Left kidney (tissue), 1 donor: ENCODE measurements at regions not wholly inside any gene's neighbourhood (a gene's known extent, or its start where the extent isn't known, plus 50 kb on each side); places are given as distances from the start of the nearest gene placed in this dataset.
"Not testable (repeated sequence)": the region's sequence is repeated elsewhere in the genome, so short reads cannot be mapped to it uniquely, and the experiment has no call there.

Experiments
- DNase-seq: peaks from one replicate; pipeline ENCODE4 v3.0.0-alpha.2; 2013

- no peak for DNase-seq
Measured at GRCh38 chr6:139990856-139991465, 616.5 kb upstream of the CITED2 start.

GRCh38 chr6:139990026-139990686 is 615.7 kb upstream of the CITED2 start:
- no peak for DNase-seq

GRCh38 chr6:139988685-139989084 is 614.2 kb upstream of the CITED2 start:
- no peak for DNase-seq

- DNase-seq = no peak
Measured at GRCh38 chr6:139987091-139987490, 612.6 kb upstream of the CITED2 start.

GRCh38 chr6:139985236-139985815 is 610.9 kb upstream of the CITED2 start:
- no peak for DNase-seq

GRCh38 chr6:139984317-139984716 is 609.9 kb upstream of the CITED2 start:
- DNase-seq = no peak

DNA sequence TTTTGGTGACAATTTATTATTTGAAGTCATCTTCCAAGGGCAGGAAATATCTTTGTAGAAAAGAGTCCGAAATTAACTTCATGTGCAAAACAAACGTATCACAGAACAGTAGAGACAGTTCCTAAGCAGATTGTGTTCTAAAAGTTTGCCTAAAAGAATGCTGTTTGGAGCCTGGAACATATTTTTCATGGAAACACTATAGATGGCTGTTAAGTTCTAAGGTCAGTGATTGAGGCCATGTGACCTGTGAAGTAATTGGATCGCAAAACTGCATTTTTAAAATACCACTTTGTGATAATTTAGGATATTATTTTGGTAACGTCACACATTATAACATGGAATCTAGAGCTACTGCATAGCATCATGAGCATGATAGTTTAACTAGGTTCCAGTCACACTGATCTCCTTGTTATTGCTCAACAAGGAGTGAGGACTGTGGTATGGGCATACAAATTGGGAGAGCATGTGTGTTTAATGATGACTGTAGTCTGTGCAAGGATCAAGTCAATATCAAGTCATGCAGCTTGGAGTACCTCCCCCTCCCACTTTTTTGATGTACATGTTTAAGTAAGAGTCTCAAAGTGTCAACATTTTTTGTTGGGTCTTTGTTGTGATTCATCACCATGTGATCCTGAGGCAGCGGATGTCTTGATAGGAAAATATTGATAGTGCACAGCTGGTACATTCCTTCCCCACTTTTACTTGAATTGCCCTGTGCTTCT is 609.3 kb upstream of the CITED2 start:
- no peak for DNase-seq

DNA sequence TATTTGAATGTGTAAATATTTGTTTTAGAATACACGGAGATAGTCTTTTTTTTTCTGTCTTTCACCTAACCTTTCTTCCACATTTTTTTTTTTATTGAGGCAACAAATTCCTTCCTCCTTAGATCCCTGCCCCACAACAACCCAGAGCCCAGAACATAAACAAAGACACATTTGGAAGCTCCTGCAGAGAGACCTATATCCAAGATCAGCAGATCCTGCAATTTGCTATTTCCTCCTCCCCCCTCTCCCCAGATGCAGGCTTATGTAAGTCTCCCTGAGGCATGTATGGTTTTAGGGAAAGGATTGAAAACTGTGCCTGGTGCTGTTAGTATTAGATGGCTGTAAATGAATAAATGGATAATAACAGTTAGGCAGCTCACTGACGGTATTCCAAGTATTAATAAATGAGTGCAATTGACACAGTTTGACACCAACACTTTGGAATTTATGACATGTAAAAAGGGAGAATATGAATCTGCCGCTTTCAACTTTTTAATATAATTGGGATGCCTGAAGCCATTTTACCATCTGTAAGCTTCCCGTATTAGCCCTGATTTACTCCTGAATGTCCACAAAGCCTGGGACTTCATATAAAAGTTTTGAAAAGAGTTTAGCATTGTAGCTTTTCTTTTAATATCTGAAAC is 608.3 kb upstream of the CITED2 start:
- DNase-seq = no peak

DNA sequence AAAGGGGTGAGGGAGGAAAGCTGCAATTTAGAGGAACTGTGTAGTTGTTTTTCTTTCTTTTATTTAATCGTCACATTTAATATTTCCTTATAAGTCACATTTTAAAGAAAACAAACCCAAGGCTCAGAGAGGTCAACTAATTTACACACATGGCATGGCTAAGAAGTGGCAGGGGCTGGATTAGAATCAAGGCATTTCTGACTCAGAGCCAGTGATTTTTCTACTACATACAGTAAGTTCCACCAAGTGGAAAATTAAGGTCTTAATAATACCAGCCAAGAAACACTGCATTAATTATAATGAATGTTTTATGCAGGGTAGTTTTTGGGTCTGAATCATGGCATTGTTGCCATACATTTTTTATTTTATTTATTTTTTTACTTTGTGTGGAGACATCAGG is 607.7 kb upstream of the CITED2 start:
- no peak for DNase-seq

GRCh38 chr6:139981768-139982181 is 607.3 kb upstream of the CITED2 start:
- peak; percentile 84 for DNase-seq

DNA sequence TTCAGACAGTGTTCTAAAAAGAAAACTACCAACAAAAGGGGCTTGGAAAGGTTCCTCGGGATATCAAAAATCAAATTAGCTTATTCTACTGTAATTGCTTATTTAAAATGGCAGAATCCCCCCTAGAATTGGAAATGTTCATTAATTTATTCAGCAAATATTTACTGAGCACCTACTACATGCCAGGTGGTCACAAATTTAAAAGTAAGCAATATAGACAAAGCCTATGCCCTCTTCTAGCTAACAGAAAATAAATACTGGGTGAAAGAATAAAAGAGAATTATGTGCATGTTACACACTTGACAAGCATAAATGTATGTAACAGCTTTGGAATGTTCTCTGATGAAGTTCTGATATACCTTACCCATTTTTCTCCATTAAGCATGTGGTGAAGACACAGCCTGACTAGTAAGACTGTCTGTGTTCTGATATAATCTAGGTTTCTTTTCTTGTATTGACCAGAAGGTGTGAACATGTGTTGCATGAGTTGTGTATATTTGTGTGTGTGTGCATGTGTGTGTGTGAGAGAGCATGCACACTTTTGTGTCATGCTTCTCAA is 606.7 kb upstream of the CITED2 start:
- DNase-seq = no peak

GRCh38 chr6:139980631-139981030 is 606.2 kb upstream of the CITED2 start:
- DNase-seq = not testable (repeated sequence)

DNA sequence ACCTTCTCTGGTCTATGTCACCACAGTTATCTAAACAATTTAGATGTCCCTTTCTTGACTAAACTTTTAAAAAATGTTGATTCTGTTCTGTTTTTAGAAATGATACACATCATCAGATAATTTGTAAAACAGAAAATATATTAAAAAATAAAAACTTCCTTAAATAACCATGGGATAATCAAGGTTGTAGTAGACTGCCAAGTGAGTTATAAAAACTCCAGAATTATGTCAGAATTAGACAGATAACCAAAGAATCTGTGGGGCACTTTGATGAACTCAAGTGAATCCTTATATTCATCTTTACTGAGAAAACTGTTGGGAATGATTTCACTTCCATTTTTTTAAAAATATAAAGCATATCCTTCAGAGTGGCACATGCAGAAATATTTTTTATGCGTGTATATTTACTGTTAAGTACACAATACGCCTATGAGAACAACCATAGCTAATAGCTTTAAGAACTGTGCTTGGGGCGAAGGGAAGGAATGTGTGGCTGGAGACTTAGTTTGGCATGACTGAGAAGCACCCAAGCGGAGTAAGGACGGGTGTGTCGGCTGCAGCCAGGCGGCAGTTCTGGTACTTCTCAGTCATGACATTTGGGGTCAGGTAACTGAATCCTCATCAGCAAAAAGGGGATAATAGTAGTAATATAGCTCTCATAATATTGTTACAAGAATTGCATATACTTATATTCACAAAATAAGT is 604.7 kb upstream of the CITED2 start:
- peak; percentile 75 for DNase-seq

DNA sequence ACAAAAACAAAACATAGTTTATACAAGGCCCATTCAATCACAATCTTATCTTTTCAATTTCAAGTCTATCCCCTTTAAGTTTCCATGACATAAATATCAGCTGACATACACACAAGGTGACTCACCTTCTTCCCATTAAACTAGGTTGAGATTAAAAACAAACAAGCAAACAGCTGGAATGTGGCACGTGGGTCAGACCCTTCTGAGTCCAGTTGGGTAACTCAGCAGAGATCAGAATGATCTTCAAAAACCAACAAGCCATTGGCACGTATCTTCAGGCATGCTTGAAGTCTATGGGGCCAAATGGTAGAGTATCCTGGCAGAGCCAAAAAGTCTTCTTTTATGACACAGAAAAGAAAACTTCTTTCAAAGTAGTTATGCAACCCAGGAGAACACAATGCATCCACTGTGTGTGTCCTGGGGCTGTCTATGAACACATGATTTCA is 603.5 kb upstream of the CITED2 start:
- no peak for DNase-seq

GRCh38 chr6:139973669-139974344 is 599.4 kb upstream of the CITED2 start:
- DNase-seq = no peak

GRCh38 chr6:139972116-139972515 is 597.7 kb upstream of the CITED2 start:
- no peak for DNase-seq

GRCh38 chr6:139970591-139970991 is 596.1 kb upstream of the CITED2 start:
- no peak for DNase-seq

DNA sequence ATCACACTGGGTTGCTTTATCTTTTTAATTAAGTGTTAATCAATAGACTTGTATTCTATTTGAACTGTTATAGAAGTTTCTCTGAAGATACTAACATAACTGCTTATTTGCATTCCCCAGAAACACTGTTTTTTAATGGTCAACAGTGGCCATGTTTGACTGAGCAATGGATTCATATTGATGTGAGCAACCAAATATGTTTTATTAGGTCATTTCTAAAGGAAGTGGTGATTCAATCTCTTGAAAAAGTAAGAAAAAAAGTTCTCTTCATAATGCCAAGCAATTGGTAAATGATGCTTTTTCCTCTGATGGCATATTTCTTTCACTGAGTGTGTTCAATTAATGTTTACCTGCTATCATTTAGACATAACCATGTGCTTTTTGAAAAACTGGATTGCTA is 593.0 kb upstream of the CITED2 start:
- DNase-seq = no peak

- DNase-seq = no peak
Measured at GRCh38 chr6:139965393-139965792, 590.9 kb upstream of the CITED2 start.

DNA sequence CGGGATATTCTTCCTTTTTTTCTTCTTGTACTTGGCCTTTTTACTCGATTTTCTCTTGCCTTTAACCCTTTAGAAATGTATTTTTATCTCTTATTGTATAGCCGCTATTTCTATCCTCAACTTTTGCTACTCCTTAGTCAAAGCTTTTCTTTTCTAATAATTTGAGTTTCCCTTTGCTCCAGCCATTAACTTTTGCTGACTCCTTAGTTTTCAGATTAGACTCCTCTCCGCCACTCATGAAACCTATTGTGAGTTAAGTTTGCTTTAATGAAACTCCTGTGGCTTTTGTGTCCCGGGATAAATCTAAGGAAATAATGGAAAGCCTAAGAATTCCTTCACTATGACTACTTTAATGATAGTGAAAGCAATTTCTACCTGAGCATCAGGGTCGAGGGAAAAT is 590.3 kb upstream of the CITED2 start:
- no peak for DNase-seq
